ENCODE measurements at regions not wholly inside any gene's neighbourhood (a gene's known extent, or its start where the extent isn't known, plus 50 kb on each side); places are given as distances from the start of the nearest gene placed in this dataset.
"Not testable (repeated sequence)": the region's sequence is repeated elsewhere in the genome, so short reads cannot be mapped to it uniquely, and the experiment has no call there.

GRCh38 chr1:173307845-173308244 lies 100.7 kb upstream of the TNFSF4 start:
- no peak overlapping the region for H3K4me3 ChIP-seq (ENCODE audit: low read depth, low read length)

GRCh38 chr1:173314656-173315055 lies 107.5 kb upstream of the TNFSF4 start:
- no peak overlapping the region for H3K4me3 ChIP-seq (ENCODE audit: low read depth, low read length)
- no peak for DNase-seq (ENCODE audit: low read depth)
- TF ChIP-seq CTCF (IDR thresholded peaks at IDR 0.05; ENCODE audit: control insufficient read depth, extremely low read depth, insufficient read depth), result no peak

More at GRCh38 chr1:173307845-173308244, 100.7 kb upstream of the TNFSF4 start:
- no peak for DNase-seq (ENCODE audit: low read depth)
- no peak for TF ChIP-seq CTCF (IDR thresholded peaks at IDR 0.05; ENCODE audit: control insufficient read depth, extremely low read depth, insufficient read depth)

DNA sequence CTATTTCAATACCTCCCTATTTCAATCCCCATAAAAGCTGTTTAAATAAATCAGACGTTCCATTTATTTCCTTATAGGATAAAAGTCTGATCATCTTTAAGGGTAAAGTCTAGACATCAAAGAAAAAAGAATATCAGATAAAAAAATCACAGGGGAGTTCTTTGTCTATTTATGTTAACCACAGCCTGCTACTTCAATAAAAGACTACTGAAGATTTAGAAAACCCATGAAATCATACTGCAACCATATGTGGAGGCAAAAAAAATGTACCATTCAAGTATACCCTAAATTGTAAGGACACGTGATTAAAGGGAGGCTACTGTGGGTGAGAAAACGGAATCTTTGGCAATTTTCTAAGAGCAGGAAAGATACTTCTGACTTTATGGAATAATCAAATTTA lies 108.2 kb upstream of the TNFSF4 start:
- DNase-seq (ENCODE audit: low read depth), result no peak
- no peak overlapping the region for H3K4me3 ChIP-seq (ENCODE audit: low read depth, low read length)
- no peak for TF ChIP-seq CTCF (IDR thresholded peaks at IDR 0.05; ENCODE audit: control insufficient read depth, extremely low read depth, insufficient read depth)

- DNase-seq (ENCODE audit: low read depth), result no peak
- no peak overlapping the region for H3K4me3 ChIP-seq (ENCODE audit: low read depth, low read length)
These were observed 111.7 kb upstream of the TNFSF4 start for GRCh38 chr1:173318788-173319187.

GRCh38 chr1:173324352-173324751 lies 117.2 kb upstream of the TNFSF4 start:
- not testable (repeated sequence) for DNase-seq (ENCODE audit: low read depth); H3K4me3 ChIP-seq (ENCODE audit: low read depth, low read length)

More at GRCh38 chr1:173318788-173319187, 111.7 kb upstream of the TNFSF4 start:
- no peak for TF ChIP-seq CTCF (IDR thresholded peaks at IDR 0.05; ENCODE audit: control insufficient read depth, extremely low read depth, insufficient read depth)

DNA sequence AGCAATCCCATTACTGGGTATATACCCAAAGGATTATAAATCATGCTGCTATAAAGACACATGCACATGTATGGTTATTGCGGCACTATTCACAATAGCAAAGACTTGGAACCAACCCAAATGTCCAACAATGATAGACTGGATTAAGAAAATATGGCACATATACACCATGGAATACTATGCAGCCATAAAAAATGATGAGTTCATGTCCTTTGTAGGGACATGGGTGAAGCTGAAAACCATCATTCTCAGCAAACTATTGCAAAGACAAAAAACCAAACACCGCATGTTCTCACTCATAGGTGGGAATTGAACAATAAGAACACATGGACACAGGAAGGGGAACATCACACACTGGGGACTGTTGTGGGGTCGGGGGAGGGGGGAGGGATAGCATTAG lies 120.9 kb upstream of the TNFSF4 start:
- not testable (repeated sequence) for H3K4me3 ChIP-seq (ENCODE audit: low read depth, low read length); DNase-seq (ENCODE audit: low read depth)

- H3K4me3 ChIP-seq (ENCODE audit: low read depth, low read length), result no peak overlapping the region
- DNase-seq (ENCODE audit: low read depth), result no peak
- no peak for TF ChIP-seq CTCF (IDR thresholded peaks at IDR 0.05; ENCODE audit: control insufficient read depth, extremely low read depth, insufficient read depth)
These were observed 121.8 kb upstream of the TNFSF4 start for GRCh38 chr1:173328961-173329360.

DNA sequence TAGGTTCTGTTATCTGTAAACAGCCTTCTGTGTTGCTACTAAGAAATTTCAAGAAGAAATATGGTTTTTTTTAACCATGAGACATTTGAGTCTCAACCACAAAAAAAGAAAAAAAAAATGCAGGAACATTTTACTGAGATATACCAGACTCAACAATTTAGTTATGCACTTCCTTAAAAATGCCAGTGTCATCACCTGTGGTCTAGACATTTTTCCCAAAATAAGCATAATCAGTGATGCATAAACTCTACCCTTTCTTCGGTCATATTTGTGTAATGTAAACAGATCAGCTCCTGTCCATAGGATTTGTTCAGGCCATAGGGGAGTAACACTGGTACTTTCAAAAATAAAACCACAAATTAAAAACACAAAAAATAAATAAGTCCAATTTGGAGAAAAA lies 122.6 kb upstream of the TNFSF4 start:
- no peak for TF ChIP-seq CTCF (IDR thresholded peaks at IDR 0.05; ENCODE audit: control insufficient read depth, extremely low read depth, insufficient read depth)
- no peak overlapping the region for H3K4me3 ChIP-seq (ENCODE audit: low read depth, low read length)
- no peak for DNase-seq (ENCODE audit: low read depth)

Measured in LNCaP clone FGC (cell line).